ENCODE measurements at regions not wholly inside any gene's neighbourhood (a gene's known extent, or its start where the extent isn't known, plus 50 kb on each side); places are given as distances from the start of the nearest gene placed in this dataset.

DNA sequence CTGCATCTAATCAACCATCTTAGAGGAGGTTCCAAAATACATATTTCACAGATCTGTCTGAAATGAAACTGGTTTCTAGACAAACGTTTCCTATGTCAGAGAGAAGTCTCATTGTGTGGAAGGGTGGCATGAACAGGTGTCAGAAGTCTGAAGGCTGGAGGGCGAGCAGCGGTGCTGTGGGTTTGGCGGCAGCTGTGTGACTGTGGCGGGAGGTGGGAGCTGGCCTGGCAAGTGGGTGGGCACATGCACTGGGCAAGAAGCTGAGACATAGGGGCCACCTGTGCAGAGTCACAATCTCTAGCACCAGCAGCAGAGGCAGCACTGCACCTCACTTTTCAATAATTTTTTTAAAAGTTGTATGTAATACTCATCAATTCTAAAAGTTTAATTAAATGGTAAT, 346.3 kb downstream of the DSC3 start (continued):
- no peak for TF ChIP-seq JUND (IDR thresholded peaks at IDR 0.05; ENCODE audit: low read depth, low read length)

DNA sequence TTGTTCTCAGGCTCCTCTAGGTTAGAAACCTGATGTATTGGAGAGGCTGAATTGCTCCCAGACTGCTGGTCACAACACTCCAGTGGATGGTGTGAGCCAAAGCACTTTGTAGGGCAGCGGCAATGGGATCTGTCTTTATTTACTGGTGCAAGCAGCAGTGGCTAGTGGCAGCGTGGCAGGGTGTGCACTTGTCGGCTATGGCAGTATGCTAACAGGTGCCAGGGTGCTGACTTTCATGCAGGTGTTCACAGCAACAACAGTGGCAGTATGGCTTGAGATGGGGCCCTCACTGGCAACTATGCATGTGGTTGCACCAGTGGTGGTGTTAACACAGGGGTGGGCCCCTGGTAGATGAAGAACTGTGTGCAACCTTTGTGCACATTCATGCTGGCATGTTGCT, 347.8 kb downstream of the DSC3 start:
- H3K9me3 ChIP-seq (replicated peaks; ENCODE audit: control insufficient read depth, insufficient read depth, low read length): no peaks in the 10 kb centered on the region
- POLR2A ChIA-PET: no interaction called here
- WGBS (ENCODE audit: insufficient coverage, insufficient replicate concordance, low lambda C conversion rate, missing lambda C conversion rate): 8% methylated on average over 3 of the region's 3 CpGs
- no peaks in the 10 kb centered on the region for H4K20me1 ChIP-seq (ENCODE audit: control insufficient read depth, insufficient read depth)
- RAD21 ChIA-PET (ENCODE audit: unreplicated experiment): no interaction called here
- no peaks in the 10 kb centered on the region for H3K27me3 ChIP-seq (replicated peaks in 1 of 2; ENCODE audit: control insufficient read depth in 2 of 2, insufficient read depth in 2 of 2, low read length in 1 of 2)
- no peak overlapping the region for H3K4me3 ChIP-seq
- no peak for ATAC-seq
- H3K4me1 ChIP-seq (ENCODE audit: control insufficient read depth, insufficient read depth, low read length): no peaks in the 10 kb centered on the region
- no peak overlapping the region for H3K4me2 ChIP-seq (ENCODE audit: control insufficient read depth, insufficient read depth)
- H3K9ac ChIP-seq (ENCODE audit: control insufficient read depth, insufficient read depth, low read length): no peak overlapping the region
- H2AFZ ChIP-seq (ENCODE audit: control insufficient read depth, low read depth, low read length): no peak overlapping the region
- intact Hi-C loops (cut with micrococcal nuclease; ENCODE audit: unreplicated experiment) (no loop called here), in situ Hi-C loops (cut with MboI) (no loop called here)
- H3K36me3 ChIP-seq (ENCODE audit: control insufficient read depth in 2 of 2, insufficient read depth in 2 of 2, low read length in 1 of 2): no peaks in the 10 kb centered on the region
- CTCF ChIA-PET: interaction anchor here (1.1 kb wide), 1 partner anchor 11 kb away, joined by 3 read pairs; no protein-coding TSS in a partner anchor
- no peak overlapping the region for H3K27ac ChIP-seq (ENCODE audit: control insufficient read depth, insufficient read depth)
- SMC1A ChIA-PET (ENCODE audit: uncharacterized antibody, unreplicated experiment): no interaction called here
- DNase-seq (ENCODE audit: low read depth, low spot score): no peak
- FAIRE-seq: no peak
- no peaks in the 10 kb centered on the region for H3K79me2 ChIP-seq (ENCODE audit: control insufficient read depth, insufficient read depth, low read length)
- BruUV-seq (replicated peaks): no TSS peak
- TF ChIP-seq POLR2AphosphoS2 (IDR thresholded peaks at IDR 0.05; ENCODE audit: low read depth, low read length) (no peak), KAT2A (conservative IDR thresholded peaks at IDR 0.05; ENCODE audit: control insufficient read depth, low read depth, low read length) (no peak), NFIC (IDR thresholded peaks at IDR 0.05; ENCODE audit: low read depth, low read length) (no peak), TARDBP (IDR thresholded peaks at IDR 0.05; ENCODE audit: borderline replicate concordance) (no peak), EGR1 (IDR thresholded peaks at IDR 0.05; ENCODE audit: borderline replicate concordance in 1 of 2, low read depth in 2 of 2, low read length in 2 of 2) (no peak), NR2C1 (IDR thresholded peaks at IDR 0.05) (no peak), RUNX3 (IDR thresholded peaks at IDR 0.05; ENCODE audit: low read length) (no peak), RCOR1 (conservative IDR thresholded peaks at IDR 0.05; ENCODE audit: low read depth, low read length) (no peak), BRCA1 (IDR thresholded peaks at IDR 0.05; ENCODE audit: low read depth, low read length) (no peak), CBX3 (IDR thresholded peaks at IDR 0.05; ENCODE audit: borderline replicate concordance, low read depth) (no peak), SP1 (IDR thresholded peaks at IDR 0.05; ENCODE audit: low read depth, low read length) (no peak), PML (IDR thresholded peaks at IDR 0.05; ENCODE audit: low read length) (no peak), STAT1 (conservative IDR thresholded peaks at IDR 0.05) (no peak), FOXK2 (IDR thresholded peaks at IDR 0.05) (no peak), FOS (IDR thresholded peaks at IDR 0.05; ENCODE audit: borderline replicate concordance, extremely low read depth, insufficient read length) (no peak), HCFC1 (IDR thresholded peaks at IDR 0.05; ENCODE audit: low read length) (no peak), CHD1 (IDR thresholded peaks at IDR 0.05; ENCODE audit: low read depth, low read length) (no peak)
- TF ChIP-seq, protein P1, sequence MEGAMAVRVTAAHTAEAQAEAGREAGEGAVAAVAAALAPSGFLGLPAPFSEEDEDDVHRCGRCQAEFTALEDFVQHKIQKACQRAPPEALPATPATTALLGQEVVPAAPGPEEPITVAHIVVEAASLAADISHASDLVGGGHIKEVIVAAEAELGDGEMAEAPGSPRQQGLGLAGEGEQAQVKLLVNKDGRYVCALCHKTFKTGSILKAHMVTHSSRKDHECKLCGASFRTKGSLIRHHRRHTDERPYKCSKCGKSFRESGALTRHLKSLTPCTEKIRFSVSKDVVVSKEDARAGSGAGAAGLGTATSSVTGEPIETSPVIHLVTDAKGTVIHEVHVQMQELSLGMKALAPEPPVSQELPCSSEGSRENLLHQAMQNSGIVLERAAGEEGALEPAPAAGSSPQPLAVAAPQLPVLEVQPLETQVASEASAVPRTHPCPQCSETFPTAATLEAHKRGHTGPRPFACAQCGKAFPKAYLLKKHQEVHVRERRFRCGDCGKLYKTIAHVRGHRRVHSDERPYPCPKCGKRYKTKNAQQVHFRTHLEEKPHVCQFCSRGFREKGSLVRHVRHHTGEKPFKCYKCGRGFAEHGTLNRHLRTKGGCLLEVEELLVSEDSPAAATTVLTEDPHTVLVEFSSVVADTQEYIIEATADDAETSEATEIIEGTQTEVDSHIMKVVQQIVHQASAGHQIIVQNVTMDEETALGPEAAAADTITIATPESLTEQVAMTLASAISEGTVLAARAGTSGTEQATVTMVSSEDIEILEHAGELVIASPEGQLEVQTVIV (IDR thresholded peaks at IDR 0.05; ENCODE audit: borderline replicate concordance, partially characterized antibody): no peak
- TF ChIP-seq, protein P2, sequence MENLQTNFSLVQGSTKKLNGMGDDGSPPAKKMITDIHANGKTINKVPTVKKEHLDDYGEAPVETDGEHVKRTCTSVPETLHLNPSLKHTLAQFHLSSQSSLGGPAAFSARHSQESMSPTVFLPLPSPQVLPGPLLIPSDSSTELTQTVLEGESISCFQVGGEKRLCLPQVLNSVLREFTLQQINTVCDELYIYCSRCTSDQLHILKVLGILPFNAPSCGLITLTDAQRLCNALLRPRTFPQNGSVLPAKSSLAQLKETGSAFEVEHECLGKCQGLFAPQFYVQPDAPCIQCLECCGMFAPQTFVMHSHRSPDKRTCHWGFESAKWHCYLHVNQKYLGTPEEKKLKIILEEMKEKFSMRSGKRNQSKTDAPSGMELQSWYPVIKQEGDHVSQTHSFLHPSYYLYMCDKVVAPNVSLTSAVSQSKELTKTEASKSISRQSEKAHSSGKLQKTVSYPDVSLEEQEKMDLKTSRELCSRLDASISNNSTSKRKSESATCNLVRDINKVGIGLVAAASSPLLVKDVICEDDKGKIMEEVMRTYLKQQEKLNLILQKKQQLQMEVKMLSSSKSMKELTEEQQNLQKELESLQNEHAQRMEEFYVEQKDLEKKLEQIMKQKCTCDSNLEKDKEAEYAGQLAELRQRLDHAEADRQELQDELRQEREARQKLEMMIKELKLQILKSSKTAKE (IDR thresholded peaks at IDR 0.05; ENCODE audit: low read depth, poor library complexity, severe bottlenecking): no peak
